GM21360 (cell line): ENCODE measurements at regions not wholly inside any gene's neighbourhood (a gene's known extent, or its start where the extent isn't known, plus 50 kb on each side); places are given as distances from the start of the nearest gene placed in this dataset.

Experiments used
- ATAC-seq: cut with Tn5 transposase; IDR thresholded peaks from one replicate; pipeline ENCODE4 v1.9.1; 2021; ENCODE audit warnings: mild to moderate bottlenecking, moderate library complexity; ENCODE audit not compliant: unreplicated experiment

- ATAC-seq: no peak
Measured at GRCh38 chr2:516944-517343, 160.3 kb downstream of the TMEM18 start.

DNA sequence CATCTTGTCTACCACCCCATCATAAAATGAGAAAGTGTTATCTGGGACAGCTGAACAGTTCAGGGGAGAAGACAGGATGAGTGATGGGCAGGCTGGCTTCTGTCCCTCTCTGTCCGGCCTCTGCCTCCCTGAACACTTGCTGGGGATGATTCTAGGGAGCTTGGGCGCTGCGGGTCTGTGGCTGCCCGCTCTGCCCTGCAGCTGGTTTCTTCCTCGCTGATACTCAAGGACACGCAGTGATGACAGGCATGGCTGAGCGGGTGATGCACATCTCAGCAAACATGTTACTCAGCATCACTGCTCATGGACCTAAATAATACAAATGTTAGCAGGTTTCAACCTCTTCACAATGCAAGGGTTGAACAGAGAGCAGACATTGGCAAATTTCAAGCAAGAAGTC, 161.1 kb downstream of the TMEM18 start:
- ATAC-seq: no peak

GRCh38 chr2:515441-516127, 161.6 kb downstream of the TMEM18 start:
- ATAC-seq: no peak

DNA sequence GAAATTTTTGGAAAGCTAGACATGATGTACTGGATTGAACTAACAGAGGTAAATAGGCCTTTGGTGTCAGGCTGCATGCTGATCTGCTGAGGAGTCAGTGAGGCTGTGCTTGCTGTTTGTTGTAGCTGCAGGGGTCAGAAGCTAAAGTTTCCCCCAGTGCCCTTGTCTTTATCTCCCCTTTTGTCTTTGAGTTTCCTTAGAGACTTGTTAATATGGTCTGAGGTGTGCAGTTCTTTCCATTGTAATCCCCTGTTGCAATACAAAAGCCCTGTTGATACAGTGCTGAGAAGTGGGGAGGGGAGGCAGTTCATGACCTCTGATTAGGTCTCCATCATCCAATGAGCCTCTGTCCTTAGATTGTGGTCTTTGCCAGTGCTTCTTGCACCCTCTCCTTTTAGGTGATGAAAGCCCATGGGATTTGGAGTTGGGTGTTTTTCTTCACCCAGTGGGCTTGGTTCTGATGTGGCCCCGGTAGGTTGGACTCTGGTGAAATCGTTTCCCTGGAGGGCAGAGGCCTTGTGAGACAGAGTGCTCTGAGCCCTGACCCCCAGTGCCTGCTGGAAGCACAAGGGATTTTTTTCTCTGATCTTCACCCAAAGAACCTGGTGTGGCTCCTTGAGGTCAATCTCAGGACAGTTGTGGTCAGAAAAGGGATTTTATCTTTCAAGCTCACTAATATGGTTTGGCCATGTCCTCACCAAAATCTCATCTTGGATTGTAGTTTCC, 163.1 kb downstream of the TMEM18 start:
- ATAC-seq: no peak

DNA sequence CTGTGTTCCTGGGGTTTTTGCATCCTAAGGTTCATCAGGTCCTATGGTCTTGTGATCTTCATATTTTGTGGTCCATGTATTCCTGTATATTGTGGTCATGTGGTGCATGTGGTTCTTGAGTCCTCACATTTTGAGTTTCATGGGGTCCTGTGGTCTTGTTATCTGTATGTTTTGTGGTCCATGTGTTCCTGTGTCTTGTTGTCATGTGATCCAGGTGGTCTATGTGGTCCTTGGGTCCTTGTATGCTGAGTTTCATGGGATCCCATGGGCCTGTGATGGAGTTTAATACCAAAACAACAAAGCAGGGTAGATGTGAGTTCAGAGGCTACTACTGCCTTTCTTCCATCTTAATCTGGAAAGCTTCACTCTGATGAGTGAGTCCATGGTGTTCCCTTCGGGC, 166.4 kb downstream of the TMEM18 start:
- ATAC-seq: no peak

DNA sequence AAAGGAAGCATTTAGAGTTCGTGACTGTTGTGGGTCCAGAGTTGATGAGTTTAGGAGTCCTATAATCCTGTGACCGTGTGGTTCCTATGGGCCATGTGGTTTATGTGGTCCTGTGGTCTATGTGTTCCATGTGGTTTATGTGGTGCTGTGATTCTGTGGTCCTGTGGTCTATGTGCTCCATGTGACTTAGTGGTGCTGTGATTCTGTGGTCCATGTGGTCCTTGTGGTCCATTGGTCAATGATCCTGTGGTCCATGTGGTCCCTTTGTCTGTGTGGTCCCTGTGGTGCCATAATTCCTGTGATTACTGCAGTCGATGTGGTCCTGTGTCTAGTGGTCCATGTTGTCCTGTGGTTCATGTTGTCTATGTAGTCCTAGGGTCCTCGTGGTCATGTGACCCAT, 167.3 kb downstream of the TMEM18 start:
- ATAC-seq: no peak

DNA sequence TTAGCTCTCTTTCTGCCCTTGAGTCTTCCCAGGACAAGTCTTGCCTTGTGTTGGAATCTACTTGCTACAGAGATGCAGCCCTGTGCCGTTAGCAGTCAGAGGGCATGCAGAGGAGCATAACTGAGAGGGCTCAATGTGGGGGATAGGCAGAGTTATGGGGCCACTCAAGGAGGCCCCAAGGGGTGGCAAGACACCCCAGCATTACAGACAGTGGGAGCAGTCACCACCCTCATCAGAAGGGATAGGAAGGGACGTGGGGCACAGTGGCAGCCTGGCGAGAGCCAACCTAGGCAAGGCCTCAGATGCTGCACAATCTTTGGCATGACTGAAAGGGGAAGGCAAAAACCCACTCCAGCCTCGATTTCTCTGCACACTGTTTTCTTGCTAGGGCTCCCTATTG, 169.1 kb downstream of the TMEM18 start:
- ATAC-seq: no peak

GRCh38 chr2:506866-507265, 170.3 kb downstream of the TMEM18 start:
- no peak for ATAC-seq

GRCh38 chr2:506451-506850, 170.8 kb downstream of the TMEM18 start:
- ATAC-seq: no peak

DNA sequence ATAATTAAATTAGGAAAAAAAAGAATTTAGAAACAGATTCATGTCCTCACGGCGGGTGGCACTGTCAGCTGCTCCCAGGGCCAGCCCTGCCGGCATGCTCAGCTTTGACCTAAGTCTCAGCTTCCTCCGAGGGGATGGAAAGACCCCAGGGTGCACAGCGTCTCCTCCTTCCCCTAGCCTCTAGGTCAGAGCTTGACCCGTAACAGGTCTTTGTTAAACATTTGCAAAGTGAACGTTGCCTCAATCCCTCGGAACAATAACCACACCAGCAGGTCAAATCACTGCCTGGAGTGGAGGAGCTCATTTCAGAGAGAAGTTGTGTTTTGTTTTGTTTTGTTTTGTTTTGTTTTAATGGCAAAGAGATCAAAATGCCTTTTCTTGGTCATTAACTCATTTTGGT, 171.3 kb downstream of the TMEM18 start:
- no peak for ATAC-seq

DNA sequence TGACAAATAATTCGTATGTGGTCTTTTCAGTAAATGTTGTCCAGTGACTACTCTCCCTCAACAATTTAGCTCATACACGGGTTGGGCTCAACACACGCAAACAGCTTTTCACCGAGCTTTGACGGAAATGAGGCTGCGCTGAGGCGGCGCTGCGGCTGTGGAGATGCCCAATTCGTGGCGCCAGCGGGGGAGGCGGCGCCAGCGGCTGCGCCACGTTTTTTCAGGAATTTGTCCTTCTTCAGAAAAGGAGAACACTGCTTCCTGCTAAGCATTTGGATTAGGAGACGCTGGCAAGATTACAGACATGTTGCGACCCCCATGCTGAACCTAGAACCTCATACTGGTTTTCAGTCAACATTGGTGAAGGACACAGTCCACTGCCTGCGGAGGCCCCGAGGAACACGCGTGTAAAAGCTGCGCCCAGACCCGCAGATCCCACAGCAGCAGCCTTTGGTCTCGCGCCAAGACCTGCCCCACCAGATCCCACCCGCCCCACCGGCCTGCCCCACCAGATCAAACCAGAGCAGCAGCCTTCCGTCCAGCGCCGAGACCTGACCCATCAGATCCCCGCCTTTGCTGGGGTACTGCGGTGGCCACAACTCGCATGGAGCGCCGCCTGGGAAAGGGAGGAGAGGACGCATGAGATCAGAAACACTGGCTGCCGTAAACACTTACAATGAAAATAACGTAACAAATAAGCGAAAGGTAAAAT, 173.8 kb downstream of the TMEM18 start:
- ATAC-seq: no peak

DNA sequence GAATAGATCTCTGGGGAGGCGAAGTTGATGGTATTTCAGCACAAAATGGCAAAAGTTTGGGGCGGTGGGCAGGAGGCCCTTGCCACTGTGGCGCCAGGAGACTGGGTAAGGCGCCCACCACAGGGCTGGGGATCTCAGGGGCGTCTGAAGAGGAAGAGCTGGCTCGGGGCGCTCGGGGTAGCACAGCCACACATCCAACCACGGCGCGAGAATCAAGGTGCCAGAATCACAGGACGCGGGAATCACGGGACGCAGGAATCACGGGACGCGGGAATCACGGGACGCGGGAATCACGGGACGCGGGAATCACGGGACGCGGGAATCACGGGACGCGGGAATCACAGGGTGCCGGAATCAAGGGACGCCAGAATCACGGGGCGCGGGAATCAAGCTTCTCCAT, 174.4 kb downstream of the TMEM18 start:
- no peak for ATAC-seq

DNA sequence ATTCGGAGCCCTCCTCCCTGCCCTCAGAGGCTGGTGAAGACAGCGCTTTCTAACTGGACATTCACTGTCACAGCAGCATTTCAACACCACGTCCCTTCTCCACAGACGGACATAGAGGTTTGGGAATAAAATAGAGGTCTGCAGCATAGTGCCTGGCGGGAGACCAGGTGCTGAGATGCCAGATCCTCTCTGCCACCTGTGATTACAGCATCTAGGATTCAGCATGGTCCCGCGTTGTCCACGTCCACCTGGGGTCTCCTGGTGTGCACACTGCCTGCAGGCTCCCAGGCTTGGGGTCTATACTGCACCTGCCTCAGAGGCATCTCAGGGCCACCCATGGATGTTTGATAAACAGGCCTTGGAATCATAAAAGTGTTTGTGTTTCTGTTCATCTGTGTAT, 175.5 kb downstream of the TMEM18 start:
- ATAC-seq: no peak

DNA sequence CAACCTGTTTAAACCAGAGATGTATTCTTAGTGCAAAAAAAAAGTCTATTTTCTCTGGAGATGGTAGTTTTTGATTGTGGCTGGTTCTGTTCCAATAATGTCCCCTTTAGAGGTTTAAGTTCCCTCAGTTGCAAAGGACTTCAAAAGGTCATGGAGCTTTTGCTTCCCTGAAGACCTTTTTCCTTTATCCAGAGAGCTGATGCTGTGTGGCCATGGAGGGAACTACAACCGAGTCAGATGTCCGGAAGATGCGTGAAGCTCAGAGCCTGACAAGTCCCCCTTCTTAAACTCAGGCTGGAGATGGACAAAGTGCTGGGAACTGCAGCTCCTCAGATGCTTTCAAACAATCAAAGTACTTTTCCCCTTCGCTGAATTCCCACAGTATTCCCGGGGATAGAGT, 176.1 kb downstream of the TMEM18 start:
- ATAC-seq: no peak

DNA sequence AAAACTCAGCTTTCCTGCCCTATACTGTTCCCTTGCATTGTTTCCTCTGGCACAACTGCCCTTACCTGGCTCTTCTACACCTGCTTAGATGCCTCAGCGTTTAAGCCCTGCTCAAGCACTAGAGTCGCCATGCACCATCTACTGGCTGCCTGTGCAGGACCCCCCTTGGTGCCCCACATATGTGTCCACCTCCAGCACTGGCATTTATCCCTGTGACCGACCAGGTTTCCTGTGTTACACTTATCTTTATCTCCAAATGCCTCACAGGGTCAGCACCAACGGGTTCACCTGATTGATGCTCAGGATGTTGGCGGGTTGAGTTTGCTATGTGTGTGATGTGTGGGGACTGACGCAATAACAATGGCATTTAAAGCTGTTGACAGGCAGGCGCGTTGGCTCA, 177.5 kb downstream of the TMEM18 start:
- no peak for ATAC-seq

- no peak for ATAC-seq
Measured at GRCh38 chr2:498493-499178, 178.6 kb downstream of the TMEM18 start.

- ATAC-seq: no peak
Measured at GRCh38 chr2:497770-498492, 179.3 kb downstream of the TMEM18 start.

- no peak for ATAC-seq
Measured at GRCh38 chr2:496729-497128, 180.5 kb downstream of the TMEM18 start.

GRCh38 chr2:495745-496275, 181.4 kb downstream of the TMEM18 start:
- ATAC-seq: no peak

DNA sequence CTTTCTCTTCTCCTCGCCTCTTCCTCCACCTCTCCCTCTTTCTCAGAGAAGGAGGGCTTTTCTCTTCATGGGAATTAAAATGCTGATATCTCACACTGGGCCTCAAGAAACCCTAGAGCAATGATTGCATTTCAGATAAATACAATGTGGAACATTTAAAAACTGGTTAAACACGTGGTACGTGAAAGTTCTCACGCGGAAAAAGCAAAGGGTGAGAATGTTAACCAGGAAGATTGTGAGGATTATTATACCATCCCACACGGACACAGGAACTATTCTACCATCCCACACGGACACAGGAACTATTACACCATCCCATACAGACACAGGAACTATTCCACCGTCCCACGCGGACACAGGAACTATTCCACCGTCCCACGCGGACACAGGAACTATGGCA, 182.4 kb downstream of the TMEM18 start:
- ATAC-seq: no peak

DNA sequence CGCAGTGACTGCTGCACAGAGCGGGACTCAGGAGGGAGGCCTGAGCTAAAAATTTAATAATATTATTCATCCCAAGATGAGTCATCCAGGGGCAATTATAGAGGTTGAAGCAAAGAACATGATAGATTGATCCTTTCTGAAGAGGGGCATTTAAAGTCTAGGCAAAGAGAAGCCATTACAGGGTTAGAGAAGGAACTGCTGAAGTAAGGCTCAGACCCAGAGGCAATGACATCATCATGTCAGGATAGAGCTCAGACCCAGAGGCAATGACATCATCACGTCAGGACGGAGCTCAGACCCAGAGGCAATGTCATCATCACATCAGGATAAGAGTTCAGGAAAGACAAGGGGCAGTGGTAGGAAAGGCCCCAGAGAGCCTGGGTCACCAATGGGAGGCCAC, 184.0 kb downstream of the TMEM18 start:
- no peak for ATAC-seq
